ENCODE measurements at regions not wholly inside any gene's neighbourhood (a gene's known extent, or its start where the extent isn't known, plus 50 kb on each side); places are given as distances from the start of the nearest gene placed in this dataset.

DNA sequence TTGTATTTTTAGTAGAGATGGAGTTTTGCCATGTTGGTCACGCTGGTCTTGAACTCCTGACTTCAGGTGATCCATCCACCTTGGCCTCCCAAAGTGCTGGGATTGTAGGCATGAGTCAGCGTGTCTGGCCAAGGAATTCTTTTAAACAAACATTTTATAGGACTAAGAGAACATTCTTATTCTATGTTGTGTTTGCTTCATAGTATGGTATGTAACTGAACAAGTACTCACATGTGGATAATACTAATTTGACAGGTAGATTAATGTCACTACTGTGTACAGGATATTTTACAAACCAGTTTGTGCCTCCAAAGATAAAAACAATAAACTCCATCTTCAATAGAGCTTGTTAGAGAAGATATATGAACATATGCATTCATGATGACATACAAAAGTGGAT, 1353.4 kb downstream of the PCDH7 start:
- no peaks in the 10 kb centered on the region for H3K9me3 Mint-ChIP-seq
- H3K27ac Mint-ChIP-seq: no peak overlapping the region
- no peak overlapping the region for H3K4me3 ChIP-seq
- H3K27me3 Mint-ChIP-seq (ENCODE audit: insufficient read depth, low read depth): no peaks in the 10 kb centered on the region
- H3K9ac ChIP-seq: no peak overlapping the region
- no peaks in the 10 kb centered on the region for H3K4me1 Mint-ChIP-seq
- H3K4me3 Mint-ChIP-seq: no peak overlapping the region
- no peak overlapping the region for H2AFZ ChIP-seq (replicated peaks)
- no peaks in the 10 kb centered on the region for H3K36me3 Mint-ChIP-seq
- no peak overlapping the region for H3K4me2 ChIP-seq
- DNase-seq (ENCODE audit: low spot score): no peak
- no peaks in the 10 kb centered on the region for H3K79me2 ChIP-seq (ENCODE audit: low read depth)
- no peaks in the 10 kb centered on the region for H3K36me3 ChIP-seq
- no peak overlapping the region for H3K27ac ChIP-seq
- no peaks in the 10 kb centered on the region for H3F3A ChIP-seq (ENCODE audit: low read depth)
- no peaks in the 10 kb centered on the region for H3K9me3 ChIP-seq (ENCODE audit: low read depth)
- H3K4me1 ChIP-seq: no peaks in the 10 kb centered on the region
- no peak for TF ChIP-seq EZH2 (IDR thresholded peaks at IDR 0.05)
- TF ChIP-seq, protein P1, sequence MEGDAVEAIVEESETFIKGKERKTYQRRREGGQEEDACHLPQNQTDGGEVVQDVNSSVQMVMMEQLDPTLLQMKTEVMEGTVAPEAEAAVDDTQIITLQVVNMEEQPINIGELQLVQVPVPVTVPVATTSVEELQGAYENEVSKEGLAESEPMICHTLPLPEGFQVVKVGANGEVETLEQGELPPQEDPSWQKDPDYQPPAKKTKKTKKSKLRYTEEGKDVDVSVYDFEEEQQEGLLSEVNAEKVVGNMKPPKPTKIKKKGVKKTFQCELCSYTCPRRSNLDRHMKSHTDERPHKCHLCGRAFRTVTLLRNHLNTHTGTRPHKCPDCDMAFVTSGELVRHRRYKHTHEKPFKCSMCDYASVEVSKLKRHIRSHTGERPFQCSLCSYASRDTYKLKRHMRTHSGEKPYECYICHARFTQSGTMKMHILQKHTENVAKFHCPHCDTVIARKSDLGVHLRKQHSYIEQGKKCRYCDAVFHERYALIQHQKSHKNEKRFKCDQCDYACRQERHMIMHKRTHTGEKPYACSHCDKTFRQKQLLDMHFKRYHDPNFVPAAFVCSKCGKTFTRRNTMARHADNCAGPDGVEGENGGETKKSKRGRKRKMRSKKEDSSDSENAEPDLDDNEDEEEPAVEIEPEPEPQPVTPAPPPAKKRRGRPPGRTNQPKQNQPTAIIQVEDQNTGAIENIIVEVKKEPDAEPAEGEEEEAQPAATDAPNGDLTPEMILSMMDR (IDR thresholded peaks at IDR 0.05): no peak
- no peak for TF ChIP-seq EZH2phosphoT487 (IDR thresholded peaks at IDR 0.05)
- H3K27me3 ChIP-seq: no peaks in the 10 kb centered on the region
- H4K20me1 ChIP-seq (ENCODE audit: low read depth): no peaks in the 10 kb centered on the region

GRCh38 chr4:32087211-32087610, 1367.0 kb downstream of the PCDH7 start:
- Mint-ChIP-seq H3K27ac (no peak overlapping the region), H3K4me1 (no peaks in the 10 kb centered on the region), H3K4me3 (no peak overlapping the region), H3K36me3 (no peaks in the 10 kb centered on the region), H3K27me3 (ENCODE audit: insufficient read depth, low read depth) (no peaks in the 10 kb centered on the region), H3K9me3 (no peaks in the 10 kb centered on the region)
- Histone ChIP-seq H3K9ac (no peak overlapping the region), H3K79me2 (ENCODE audit: low read depth) (no peaks in the 10 kb centered on the region), H2AFZ (replicated peaks) (no peak overlapping the region), H3F3A (ENCODE audit: low read depth) (no peaks in the 10 kb centered on the region), H3K9me3 (ENCODE audit: low read depth) (no peaks in the 10 kb centered on the region), H4K20me1 (ENCODE audit: low read depth) (no peaks in the 10 kb centered on the region), H3K4me2 (no peak overlapping the region), H3K36me3 (no peaks in the 10 kb centered on the region), H3K4me3 (no peak overlapping the region), H3K27ac (no peak overlapping the region), H3K4me1 (no peaks in the 10 kb centered on the region), H3K27me3 (no peaks in the 10 kb centered on the region)
- DNase-seq (ENCODE audit: low spot score): no peak
- TF ChIP-seq EZH2 (IDR thresholded peaks at IDR 0.05) (no peak), EZH2phosphoT487 (IDR thresholded peaks at IDR 0.05) (no peak)
- TF ChIP-seq, protein P1 (IDR thresholded peaks at IDR 0.05): no peak

DNA sequence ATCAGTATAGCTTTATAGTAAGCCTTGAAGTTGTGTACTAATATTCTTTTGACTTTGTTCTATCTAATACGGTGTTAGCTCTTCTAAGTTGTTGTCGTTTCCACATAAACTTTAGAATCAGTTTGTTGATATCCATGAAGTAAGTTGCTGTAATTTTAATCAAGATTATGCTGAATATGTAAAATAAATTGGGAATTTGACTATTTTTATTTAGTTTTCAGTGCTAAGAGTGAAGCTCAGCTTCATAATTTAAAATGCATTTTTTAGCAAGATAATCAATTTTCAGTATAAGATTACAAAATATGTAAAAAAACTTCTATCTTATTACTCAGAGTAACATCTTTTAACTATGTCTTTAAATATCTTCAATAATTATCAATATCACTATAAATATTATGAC, 1374.8 kb downstream of the PCDH7 start:
- H3K36me3 Mint-ChIP-seq: no peaks in the 10 kb centered on the region
- H3K79me2 ChIP-seq (ENCODE audit: low read depth): no peaks in the 10 kb centered on the region
- no peak overlapping the region for H2AFZ ChIP-seq (replicated peaks)
- H3K4me3 Mint-ChIP-seq: no peak overlapping the region
- no peak overlapping the region for H3K27ac Mint-ChIP-seq
- no peaks in the 10 kb centered on the region for H3K27me3 ChIP-seq
- no peaks in the 10 kb centered on the region for H4K20me1 ChIP-seq (ENCODE audit: low read depth)
- H3K4me3 ChIP-seq: no peak overlapping the region
- no peak for DNase-seq (ENCODE audit: low spot score)
- H3K4me2 ChIP-seq: no peak overlapping the region
- H3K9me3 ChIP-seq (ENCODE audit: low read depth): no peaks in the 10 kb centered on the region
- H3K9me3 Mint-ChIP-seq: no peaks in the 10 kb centered on the region
- H3K4me1 Mint-ChIP-seq: no peaks in the 10 kb centered on the region
- H3F3A ChIP-seq (ENCODE audit: low read depth): no peaks in the 10 kb centered on the region
- TF ChIP-seq, protein P1 (IDR thresholded peaks at IDR 0.05): no peak
- TF ChIP-seq EZH2 (IDR thresholded peaks at IDR 0.05): no peak
- TF ChIP-seq EZH2phosphoT487 (IDR thresholded peaks at IDR 0.05): no peak
- no peaks in the 10 kb centered on the region for H3K4me1 ChIP-seq
- H3K9ac ChIP-seq: no peak overlapping the region
- no peaks in the 10 kb centered on the region for H3K27me3 Mint-ChIP-seq (ENCODE audit: insufficient read depth, low read depth)
- H3K36me3 ChIP-seq: no peaks in the 10 kb centered on the region
- H3K27ac ChIP-seq: no peak overlapping the region

DNA sequence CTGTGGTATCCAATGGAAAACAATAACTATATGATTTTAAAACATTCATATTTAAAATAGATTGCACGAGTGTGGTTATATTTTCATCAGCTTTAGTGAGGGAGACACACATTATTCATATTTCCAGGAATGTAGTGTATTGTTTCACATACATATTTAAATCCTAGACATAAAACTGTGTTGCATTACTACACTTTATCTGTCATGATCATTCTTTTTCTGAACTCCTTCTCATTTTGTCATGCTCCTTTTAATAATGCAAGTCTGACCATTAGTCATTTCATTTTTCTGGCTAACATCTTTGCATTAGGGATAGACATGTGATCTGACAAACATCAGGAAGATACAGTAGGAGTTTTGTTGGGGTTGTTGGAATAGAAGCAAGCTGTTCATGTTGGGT, 1382.7 kb downstream of the PCDH7 start:
- no peaks in the 10 kb centered on the region for H3K4me1 Mint-ChIP-seq

More for the DNA sequence above, 1382.7 kb downstream of the PCDH7 start:
- Histone ChIP-seq H3K4me2 (no peak overlapping the region), H3K36me3 (no peaks in the 10 kb centered on the region), H3K4me3 (no peak overlapping the region), H4K20me1 (ENCODE audit: low read depth) (no peaks in the 10 kb centered on the region), H3F3A (ENCODE audit: low read depth) (no peaks in the 10 kb centered on the region), H3K9ac (no peak overlapping the region), H3K27me3 (no peaks in the 10 kb centered on the region), H3K4me1 (no peaks in the 10 kb centered on the region), H3K9me3 (ENCODE audit: low read depth) (no peaks in the 10 kb centered on the region), H3K79me2 (ENCODE audit: low read depth) (no peaks in the 10 kb centered on the region), H3K27ac (no peak overlapping the region), H2AFZ (replicated peaks) (no peak overlapping the region)
- no peaks in the 10 kb centered on the region for H3K9me3 Mint-ChIP-seq
- H3K4me3 Mint-ChIP-seq: no peak overlapping the region
- H3K27ac Mint-ChIP-seq: no peak overlapping the region
- no peak for DNase-seq (ENCODE audit: low spot score)
- no peaks in the 10 kb centered on the region for H3K36me3 Mint-ChIP-seq
- no peaks in the 10 kb centered on the region for H3K27me3 Mint-ChIP-seq (ENCODE audit: insufficient read depth, low read depth)
- TF ChIP-seq, protein P1 (IDR thresholded peaks at IDR 0.05): no peak
- TF ChIP-seq EZH2 (IDR thresholded peaks at IDR 0.05) (no peak), EZH2phosphoT487 (IDR thresholded peaks at IDR 0.05) (no peak)

All from neural progenitor cell (in vitro differentiated cells).